Fibroblast of villous mesenchyme (primary cell): ENCODE measurements at regions not wholly inside any gene's neighbourhood (a gene's known extent, or its start where the extent isn't known, plus 50 kb on each side); places are given as distances from the start of the nearest gene placed in this dataset.

ENCODE experiments used
- DNase-seq: peaks from one replicate; pipeline ENCODE4 v3.0.0-alpha.2; 2010; ENCODE audit warnings: low read depth
- H3K4me3 ChIP-seq: 2 replicates; pipeline ENCODE4 v1.5.1; 2011; ENCODE audit warnings: low read depth, mild to moderate bottlenecking, low read length
- TF ChIP-seq, protein P1 (sequence below): IDR thresholded peaks from 2 replicates; pipeline ENCODE4 v1.5.1; 2012; ENCODE audit warnings: low read depth, mild to moderate bottlenecking, low read length; ENCODE audit not compliant: insufficient read depth

DNA sequence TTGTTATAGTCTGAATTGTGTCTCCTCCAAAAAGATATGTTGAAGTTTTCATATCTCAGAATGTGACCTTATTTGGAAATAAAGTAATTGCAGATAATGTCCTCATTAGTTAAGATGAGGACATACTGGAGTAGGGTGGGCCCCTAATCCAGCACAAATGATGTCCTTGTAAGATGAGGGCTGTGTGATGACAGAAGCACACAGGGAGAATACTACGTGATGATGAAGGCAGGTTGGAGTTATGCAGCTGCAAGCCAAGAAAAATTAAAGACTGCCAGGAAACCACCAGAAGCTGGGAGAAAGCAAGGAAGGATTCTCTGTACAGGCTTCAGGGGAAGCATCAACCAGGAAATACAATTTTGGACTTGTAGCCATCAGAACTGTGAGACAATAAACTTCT lies 58.3 kb upstream of the PNPT1 start:
- no peak overlapping the region for H3K4me3 ChIP-seq
- TF ChIP-seq, protein P1, sequence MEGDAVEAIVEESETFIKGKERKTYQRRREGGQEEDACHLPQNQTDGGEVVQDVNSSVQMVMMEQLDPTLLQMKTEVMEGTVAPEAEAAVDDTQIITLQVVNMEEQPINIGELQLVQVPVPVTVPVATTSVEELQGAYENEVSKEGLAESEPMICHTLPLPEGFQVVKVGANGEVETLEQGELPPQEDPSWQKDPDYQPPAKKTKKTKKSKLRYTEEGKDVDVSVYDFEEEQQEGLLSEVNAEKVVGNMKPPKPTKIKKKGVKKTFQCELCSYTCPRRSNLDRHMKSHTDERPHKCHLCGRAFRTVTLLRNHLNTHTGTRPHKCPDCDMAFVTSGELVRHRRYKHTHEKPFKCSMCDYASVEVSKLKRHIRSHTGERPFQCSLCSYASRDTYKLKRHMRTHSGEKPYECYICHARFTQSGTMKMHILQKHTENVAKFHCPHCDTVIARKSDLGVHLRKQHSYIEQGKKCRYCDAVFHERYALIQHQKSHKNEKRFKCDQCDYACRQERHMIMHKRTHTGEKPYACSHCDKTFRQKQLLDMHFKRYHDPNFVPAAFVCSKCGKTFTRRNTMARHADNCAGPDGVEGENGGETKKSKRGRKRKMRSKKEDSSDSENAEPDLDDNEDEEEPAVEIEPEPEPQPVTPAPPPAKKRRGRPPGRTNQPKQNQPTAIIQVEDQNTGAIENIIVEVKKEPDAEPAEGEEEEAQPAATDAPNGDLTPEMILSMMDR = no peak
- DNase-seq = no peak

DNA sequence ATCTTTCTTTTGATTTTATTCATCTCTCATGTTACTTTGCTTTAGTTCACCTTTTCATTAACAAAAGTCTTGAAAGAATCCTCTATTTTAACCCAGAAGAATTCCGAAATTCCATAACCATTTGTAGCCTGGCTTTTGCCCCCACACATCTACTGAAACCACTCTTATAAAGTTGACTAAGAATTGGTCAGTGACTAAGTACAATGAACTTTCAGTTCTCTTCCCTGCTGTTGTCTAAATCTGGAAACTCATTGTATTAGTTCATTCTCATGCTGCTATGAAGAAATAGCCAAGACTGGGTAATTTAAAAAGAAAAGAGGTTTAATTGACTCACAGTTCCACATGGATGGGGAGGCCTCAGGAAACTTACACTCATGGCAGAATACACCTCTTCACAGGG lies 49.9 kb upstream of the PNPT1 start:
- no peak overlapping the region for H3K4me3 ChIP-seq
- peak; percentile 7 for DNase-seq
- TF ChIP-seq, protein P1 = no peak
